ENCODE measurements at regions not wholly inside any gene's neighbourhood (a gene's known extent, or its start where the extent isn't known, plus 50 kb on each side); places are given as distances from the start of the nearest gene placed in this dataset.

GRCh38 chr6:40340957-40341356, 246.2 kb downstream of the LRFN2 start:
- no peak overlapping the region for H3K4me3 ChIP-seq (ENCODE audit: control insufficient read depth, low read depth, low read length)
- no peak for TF ChIP-seq CTCF (conservative IDR thresholded peaks at IDR 0.05; ENCODE audit: control insufficient read depth, insufficient read depth, low read depth, low read length)
- no peak for DNase-seq (ENCODE audit: low read depth)

- DNase-seq (ENCODE audit: low read depth) = no peak
- no peak overlapping the region for H3K4me3 ChIP-seq (ENCODE audit: control insufficient read depth, low read depth, low read length)
- TF ChIP-seq CTCF (conservative IDR thresholded peaks at IDR 0.05; ENCODE audit: control insufficient read depth, insufficient read depth, low read depth, low read length) = no peak
Measured at GRCh38 chr6:40340196-40340595, 247.0 kb downstream of the LRFN2 start.

- no peak for TF ChIP-seq CTCF (conservative IDR thresholded peaks at IDR 0.05; ENCODE audit: control insufficient read depth, insufficient read depth, low read depth, low read length)
- H3K4me3 ChIP-seq (ENCODE audit: control insufficient read depth, low read depth, low read length) = no peak overlapping the region
- no peak for DNase-seq (ENCODE audit: low read depth)
Measured at GRCh38 chr6:40338306-40338705, 248.9 kb downstream of the LRFN2 start.

- H3K4me3 ChIP-seq (ENCODE audit: control insufficient read depth, low read depth, low read length) = no peak overlapping the region
- no peak for DNase-seq (ENCODE audit: low read depth)
- no peak for TF ChIP-seq CTCF (conservative IDR thresholded peaks at IDR 0.05; ENCODE audit: control insufficient read depth, insufficient read depth, low read depth, low read length)
Measured at GRCh38 chr6:40336940-40337760, 250.0 kb downstream of the LRFN2 start.

GRCh38 chr6:40336296-40336695, 250.9 kb downstream of the LRFN2 start:
- no peak for TF ChIP-seq CTCF (conservative IDR thresholded peaks at IDR 0.05; ENCODE audit: control insufficient read depth, insufficient read depth, low read depth, low read length)
- no peak overlapping the region for H3K4me3 ChIP-seq (ENCODE audit: control insufficient read depth, low read depth, low read length)
- DNase-seq (ENCODE audit: low read depth) = no peak

- no peak for DNase-seq (ENCODE audit: low read depth)
- no peak for TF ChIP-seq CTCF (conservative IDR thresholded peaks at IDR 0.05; ENCODE audit: control insufficient read depth, insufficient read depth, low read depth, low read length)
- no peak overlapping the region for H3K4me3 ChIP-seq (ENCODE audit: control insufficient read depth, low read depth, low read length)
Measured at GRCh38 chr6:40334496-40335270, 252.5 kb downstream of the LRFN2 start.

All from fibroblast of mammary gland (primary cell).